Fibroblast of skin of left quadriceps (primary cell): ENCODE measurements at regions not wholly inside any gene's neighbourhood (a gene's known extent, or its start where the extent isn't known, plus 50 kb on each side); places are given as distances from the start of the nearest gene placed in this dataset.
A peak's percentile ranks its signal among the peaks of the same experiment; 100 is the strongest.
"Not testable (repeated sequence)": the region's sequence is repeated elsewhere in the genome, so short reads cannot be mapped to it uniquely, and the experiment has no call there.

Experiments
- DNase-seq, 2 experiments: peaks; one replicate each; pipeline ENCODE4 v3.0.0-alpha.2; 2013; ENCODE audit warnings: low read depth in 2 of 2

GRCh38 chrX:437661-438390, 51.1 kb upstream of the PPP2R3B start:
- no peak for DNase-seq

GRCh38 chrX:439241-439640, 52.5 kb upstream of the PPP2R3B start:
- no peak for DNase-seq

- DNase-seq, result no peak
These were observed 53.0 kb upstream of the PPP2R3B start for GRCh38 chrX:439719-440118.

- DNase-seq, result no peak
These were observed 53.9 kb upstream of the PPP2R3B start for GRCh38 chrX:440636-441035.

- peak; percentile 15 to 17 for DNase-seq
These were observed 57.0 kb upstream of the PPP2R3B start for GRCh38 chrX:443536-444210.

GRCh38 chrX:444305-444704, 57.6 kb upstream of the PPP2R3B start:
- DNase-seq, result no peak

GRCh38 chrX:445727-446126, 59.0 kb upstream of the PPP2R3B start:
- DNase-seq, result no peak

- no peak for DNase-seq
These were observed 59.5 kb upstream of the PPP2R3B start for GRCh38 chrX:446245-446644.

GRCh38 chrX:447052-447451, 60.3 kb upstream of the PPP2R3B start:
- DNase-seq, result no peak

GRCh38 chrX:451750-452149, 65.0 kb upstream of the PPP2R3B start:
- DNase-seq, result not testable (repeated sequence)

GRCh38 chrX:452598-452997, 65.9 kb upstream of the PPP2R3B start:
- DNase-seq, result no peak

- not testable (repeated sequence) for DNase-seq
These were observed 67.8 kb upstream of the PPP2R3B start for GRCh38 chrX:454514-454913.

GRCh38 chrX:455199-455598, 68.5 kb upstream of the PPP2R3B start:
- DNase-seq, result no peak

GRCh38 chrX:455673-456072, 69.0 kb upstream of the PPP2R3B start:
- no peak for DNase-seq

- no peak for DNase-seq
These were observed 69.4 kb upstream of the PPP2R3B start for GRCh38 chrX:456146-456545.

GRCh38 chrX:456551-457291, 70.0 kb upstream of the PPP2R3B start:
- DNase-seq, result no peak

GRCh38 chrX:457292-457679, 70.6 kb upstream of the PPP2R3B start:
- no peak for DNase-seq

GRCh38 chrX:458631-459061, 71.9 kb upstream of the PPP2R3B start:
- DNase-seq, result no peak

- DNase-seq, result no peak
These were observed 72.9 kb upstream of the PPP2R3B start for GRCh38 chrX:459611-460010.

- no peak for DNase-seq
These were observed 73.4 kb upstream of the PPP2R3B start for GRCh38 chrX:460116-460515.

GRCh38 chrX:460823-461640, 74.3 kb upstream of the PPP2R3B start:
- no peak for DNase-seq

- no peak for DNase-seq
These were observed 76.1 kb upstream of the PPP2R3B start for GRCh38 chrX:462853-463252.
